ENCODE measurements at regions not wholly inside any gene's neighbourhood (a gene's known extent, or its start where the extent isn't known, plus 50 kb on each side); places are given as distances from the start of the nearest gene placed in this dataset.

DNA sequence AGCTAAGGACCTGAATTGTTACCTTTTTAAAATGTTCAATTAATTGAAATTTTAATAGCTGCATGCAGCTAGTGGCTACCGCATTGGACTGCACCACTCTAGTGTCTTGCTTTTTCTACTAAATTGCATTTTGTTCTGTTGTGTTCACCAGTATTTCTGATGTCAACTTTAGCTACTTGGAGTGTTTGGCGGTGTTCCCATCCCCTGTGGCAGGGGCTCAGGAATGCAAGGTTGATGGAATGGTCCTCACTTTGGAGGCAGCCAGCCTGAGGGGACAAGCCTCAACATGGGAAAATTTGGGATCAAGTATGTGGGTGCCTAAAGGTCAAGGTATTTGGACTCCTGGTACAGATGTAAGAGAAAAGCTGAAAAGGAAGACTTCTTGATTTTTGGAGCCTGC is 194.6 kb upstream of the PRNP start (continued):
- TF ChIP-seq MXI1 (IDR thresholded peaks at IDR 0.05; ENCODE audit: low read depth, low read length): no peak
- no peak for TF ChIP-seq SMC3 (IDR thresholded peaks at IDR 0.05; ENCODE audit: borderline replicate concordance, low read length)
- TF ChIP-seq SPI1 (IDR thresholded peaks at IDR 0.05; ENCODE audit: borderline replicate concordance, insufficient read depth, low read depth, low read length): no peak
- TF ChIP-seq NKRF (conservative IDR thresholded peaks at IDR 0.05): no peak
- TF ChIP-seq BRCA1 (IDR thresholded peaks at IDR 0.05; ENCODE audit: low read depth, low read length): no peak
- no peak for TF ChIP-seq CBX3 (IDR thresholded peaks at IDR 0.05; ENCODE audit: borderline replicate concordance, low read depth)
- no peak for TF ChIP-seq ZBTB4 (CRISPR knock-in tag; IDR thresholded peaks at IDR 0.05)
- TF ChIP-seq IRF4 (IDR thresholded peaks at IDR 0.05; ENCODE audit: low read depth, low read length): no peak

Data from GM12878 (cell line).